SK-MEL-5 (cell line): ENCODE measurements at regions not wholly inside any gene's neighbourhood (a gene's known extent, or its start where the extent isn't known, plus 50 kb on each side); places are given as distances from the start of the nearest gene placed in this dataset.

ENCODE experiments used
- DNase-seq: peaks from one replicate; pipeline ENCODE4 v3.0.0-alpha.2; 2016; ENCODE audit warnings: low read depth, low spot score
- in situ Hi-C: cut with HindIII; loops from 2 replicates; pipeline ENCODE4 v1.10.0; 2016; ENCODE audit warnings: low sequenced_read_pairs, high pct_unique_total_duplicates, low pct_unique_long_range_greater_than_20kb

- DNase-seq, result no peak
- in situ Hi-C loops, result no loop called here
Measured at GRCh38 chr1:29835406-29835805, 599.1 kb downstream of the PTPRU start.

- DNase-seq, result no peak
- in situ Hi-C loops, result no loop called here
Measured at GRCh38 chr1:29833581-29833980, 597.3 kb downstream of the PTPRU start.

DNA sequence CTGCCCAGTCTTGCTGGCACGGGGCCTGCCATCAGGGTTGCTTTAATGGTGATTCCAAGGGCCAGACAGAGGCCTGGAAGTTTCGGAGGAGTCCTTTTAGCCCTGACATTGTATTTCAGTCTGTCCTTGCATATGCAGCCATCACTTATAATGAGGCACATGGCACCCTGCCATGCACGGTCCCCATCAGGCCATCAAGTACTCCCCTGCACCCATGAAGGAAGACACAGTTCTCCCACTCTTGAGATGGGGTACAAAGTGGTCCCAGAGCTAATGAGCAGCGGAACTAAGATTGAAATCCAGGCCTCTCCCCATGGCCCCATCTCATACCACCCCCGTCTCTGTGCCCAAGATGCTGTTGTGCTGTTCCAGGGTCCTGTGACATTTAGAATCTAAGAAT lies 596.6 kb downstream of the PTPRU start:
- DNase-seq, result no peak
- in situ Hi-C loops, result no loop called here

GRCh38 chr1:29832471-29832870 lies 596.1 kb downstream of the PTPRU start:
- DNase-seq, result no peak
- in situ Hi-C loops, result no loop called here

GRCh38 chr1:29831500-29832117 lies 595.3 kb downstream of the PTPRU start:
- in situ Hi-C loops, result no loop called here
- no peak for DNase-seq

GRCh38 chr1:29830916-29831315 lies 594.6 kb downstream of the PTPRU start:
- no peak for DNase-seq
- in situ Hi-C loops, result no loop called here

GRCh38 chr1:29830383-29830782 lies 594.1 kb downstream of the PTPRU start:
- in situ Hi-C loops, result no loop called here
- DNase-seq, result no peak

GRCh38 chr1:29829448-29830344 lies 593.4 kb downstream of the PTPRU start:
- in situ Hi-C loops, result no loop called here
- no peak for DNase-seq

DNA sequence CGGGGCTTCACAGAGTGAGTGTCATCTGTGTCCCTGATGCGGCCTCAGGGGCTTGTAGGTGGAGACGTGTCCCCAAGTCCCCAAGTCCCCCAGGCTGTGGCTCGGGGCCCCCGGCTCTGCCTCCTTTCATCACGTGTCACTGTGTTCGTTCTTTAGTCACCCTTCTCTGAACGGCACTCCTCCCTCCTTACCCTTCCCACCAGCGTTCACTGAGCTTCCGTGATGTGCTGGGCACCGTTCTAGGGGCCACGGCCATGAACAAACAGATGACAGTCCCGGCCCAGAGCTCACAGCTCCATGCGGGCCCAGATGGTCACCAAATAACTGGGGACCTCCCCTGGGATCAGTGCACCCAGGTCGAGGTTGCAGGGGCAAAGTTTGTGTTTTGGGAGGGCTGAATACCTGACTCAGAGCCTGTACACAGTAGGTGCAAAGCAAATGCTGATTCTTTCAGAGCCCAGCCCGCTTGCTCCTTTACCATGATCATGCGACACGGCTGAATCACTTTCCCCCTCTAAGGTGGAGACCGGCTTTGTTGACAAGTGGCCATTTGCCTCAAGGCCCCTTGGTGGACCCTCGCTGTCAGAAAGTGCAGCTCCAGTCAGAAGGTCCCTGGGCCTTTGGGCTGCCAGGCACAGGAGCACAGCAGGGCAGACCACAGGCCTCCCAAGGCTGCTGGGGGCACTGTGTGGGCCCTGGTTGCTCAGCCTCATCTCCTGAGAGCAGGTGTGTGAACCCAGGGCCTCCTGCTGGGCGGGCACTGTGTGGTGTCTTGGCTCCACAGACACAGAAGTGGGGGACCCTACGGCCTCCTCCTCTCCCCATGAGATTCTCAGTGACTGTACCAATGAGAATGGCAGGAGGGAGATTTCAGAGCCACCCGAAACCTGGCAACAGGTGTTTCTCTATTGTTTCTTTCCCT lies 592.5 kb downstream of the PTPRU start:
- in situ Hi-C loops, result no loop called here
- DNase-seq, result no peak

- no peak for DNase-seq
- in situ Hi-C loops, result no loop called here
Measured at GRCh38 chr1:29827801-29828525, 591.6 kb downstream of the PTPRU start.

DNA sequence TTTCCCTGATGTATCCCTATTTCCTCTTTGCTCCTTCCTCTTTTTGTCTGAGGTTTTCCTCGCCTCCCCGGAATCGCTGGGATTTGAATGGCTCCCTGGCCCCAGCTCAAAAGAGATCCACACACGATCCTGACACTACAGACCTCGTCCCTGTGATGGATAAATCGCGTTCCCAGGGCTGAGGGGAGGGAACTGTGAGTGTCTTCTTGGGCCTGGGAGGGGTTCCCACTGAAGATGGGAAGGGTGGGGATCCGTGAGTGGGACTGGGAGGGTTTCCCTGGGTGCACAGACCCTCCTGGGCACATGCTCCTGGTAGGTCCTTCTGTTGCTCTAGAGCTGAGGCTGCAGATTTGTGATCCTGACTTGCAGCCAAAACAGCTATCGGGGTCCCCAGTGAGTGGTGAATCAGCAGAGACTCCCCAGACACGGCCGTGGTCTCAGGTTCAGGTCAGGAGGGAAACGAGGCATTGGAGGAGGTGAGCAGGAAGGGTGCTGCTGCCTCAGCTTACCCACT lies 591.0 kb downstream of the PTPRU start:
- in situ Hi-C loops, result no loop called here
- no peak for DNase-seq

- DNase-seq, result no peak
Measured at GRCh38 chr1:29826646-29827045, 590.3 kb downstream of the PTPRU start.

GRCh38 chr1:29825941-29826415 lies 589.7 kb downstream of the PTPRU start:
- no peak for DNase-seq
- in situ Hi-C loops, result no loop called here

More at GRCh38 chr1:29826646-29827045, 590.3 kb downstream of the PTPRU start:
- in situ Hi-C loops, result no loop called here

DNA sequence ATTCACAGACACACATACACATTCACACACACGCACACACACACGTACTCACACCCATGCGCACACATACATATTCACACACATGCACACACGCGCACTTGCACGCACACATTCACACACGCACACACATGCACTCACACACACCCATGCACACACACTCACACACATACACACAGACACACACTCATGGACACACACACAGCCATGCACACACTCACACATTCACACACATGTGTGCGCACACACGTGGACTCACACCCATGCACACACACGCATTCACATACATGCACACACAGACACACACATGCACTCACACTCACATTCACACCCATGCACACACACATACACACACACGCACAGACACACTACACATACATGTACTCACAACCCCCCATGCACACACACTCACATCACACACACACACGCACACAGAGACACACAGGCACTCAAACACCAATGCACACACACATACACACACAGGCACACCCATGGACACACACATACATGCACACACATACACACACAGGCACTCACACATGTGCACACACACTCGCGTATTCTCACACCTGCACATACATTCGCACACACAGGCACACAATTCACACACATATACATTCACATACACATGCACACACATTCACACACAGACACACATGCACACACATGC lies 589.1 kb downstream of the PTPRU start:
- no peak for DNase-seq
- in situ Hi-C loops, result no loop called here

- in situ Hi-C loops, result no loop called here
- no peak for DNase-seq
Measured at GRCh38 chr1:29824511-29825273, 588.4 kb downstream of the PTPRU start.

- no peak for DNase-seq
- in situ Hi-C loops, result no loop called here
Measured at GRCh38 chr1:29824025-29824424, 587.7 kb downstream of the PTPRU start.
